ENCODE measurements at regions not wholly inside any gene's neighbourhood (a gene's known extent, or its start where the extent isn't known, plus 50 kb on each side); places are given as distances from the start of the nearest gene placed in this dataset.

DNA sequence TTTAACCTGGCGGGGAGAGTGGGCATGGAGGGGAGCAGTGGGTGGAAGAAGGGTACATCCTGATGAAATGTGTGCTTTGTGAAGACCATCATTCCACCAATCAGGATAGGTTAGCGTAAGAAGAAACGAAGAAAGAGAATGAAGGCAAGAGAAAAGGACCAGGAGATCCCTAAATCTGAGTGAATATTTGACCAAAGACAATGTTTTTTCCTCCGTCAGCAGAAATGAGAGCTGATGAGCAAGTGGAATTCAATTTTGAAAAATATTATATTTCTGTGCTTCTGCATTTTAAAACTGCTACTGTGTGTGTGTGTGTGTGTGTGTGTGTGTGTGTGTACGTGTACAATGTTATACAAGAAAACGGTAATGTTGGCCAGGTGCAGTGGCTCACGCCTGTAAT, 58.3 kb upstream of the NOCT start:
- Histone ChIP-seq H3K27me3 (ENCODE audit: control insufficient read depth in 2 of 2, insufficient read depth in 2 of 2, low read length in 2 of 2) (peaks cover 0 to 2% of the 10 kb centered on the region in 2 experiments), H3K4me3 (replicated peaks in 1 of 3; ENCODE audit: insufficient read depth in 1 of 3, low read depth in 1 of 3, low read length in 3 of 3) (no peak overlapping the region), H3K9ac (replicated peaks; ENCODE audit: extremely low read depth, insufficient read depth, low read length) (no peak overlapping the region), H4K20me1 (replicated peaks; ENCODE audit: control insufficient read depth, extremely low read depth, insufficient read depth, low read length) (no peaks in the 10 kb centered on the region), H3K9me3 (replicated peaks; ENCODE audit: control insufficient read depth, insufficient read depth, low read length) (no peaks in the 10 kb centered on the region), H3K36me3 (ENCODE audit: control insufficient read depth in 2 of 2, extremely low read depth in 1 of 2, insufficient read depth in 2 of 2, low read length in 2 of 2) (no peaks in the 10 kb centered on the region), H3K4me2 (ENCODE audit: insufficient read depth, low read length) (no peak overlapping the region), H3K27ac (ENCODE audit: insufficient read depth, low read depth, low read length) (no peak overlapping the region), H3K4me1 (ENCODE audit: control insufficient read depth, extremely low read depth, insufficient read depth, low read length) (peaks cover 3% of the 10 kb centered on the region), H2AFZ (ENCODE audit: low read depth, low read length) (no peak overlapping the region), H3K79me2 (ENCODE audit: control insufficient read depth, insufficient read depth, low read length) (no peaks in the 10 kb centered on the region), H3K9me1 (replicated peaks; ENCODE audit: control insufficient read depth, extremely low read depth, insufficient read depth, low read length) (no peaks in the 10 kb centered on the region)
- POLR2A ChIA-PET, result no interaction called here
- no peak for DNase-seq (ENCODE audit: low read depth, low spot score)
- no peak for FAIRE-seq
- CTCF ChIA-PET, result no interaction called here
- BruUV-seq (replicated peaks), result no TSS peak
- TF ChIP-seq, protein P1, sequence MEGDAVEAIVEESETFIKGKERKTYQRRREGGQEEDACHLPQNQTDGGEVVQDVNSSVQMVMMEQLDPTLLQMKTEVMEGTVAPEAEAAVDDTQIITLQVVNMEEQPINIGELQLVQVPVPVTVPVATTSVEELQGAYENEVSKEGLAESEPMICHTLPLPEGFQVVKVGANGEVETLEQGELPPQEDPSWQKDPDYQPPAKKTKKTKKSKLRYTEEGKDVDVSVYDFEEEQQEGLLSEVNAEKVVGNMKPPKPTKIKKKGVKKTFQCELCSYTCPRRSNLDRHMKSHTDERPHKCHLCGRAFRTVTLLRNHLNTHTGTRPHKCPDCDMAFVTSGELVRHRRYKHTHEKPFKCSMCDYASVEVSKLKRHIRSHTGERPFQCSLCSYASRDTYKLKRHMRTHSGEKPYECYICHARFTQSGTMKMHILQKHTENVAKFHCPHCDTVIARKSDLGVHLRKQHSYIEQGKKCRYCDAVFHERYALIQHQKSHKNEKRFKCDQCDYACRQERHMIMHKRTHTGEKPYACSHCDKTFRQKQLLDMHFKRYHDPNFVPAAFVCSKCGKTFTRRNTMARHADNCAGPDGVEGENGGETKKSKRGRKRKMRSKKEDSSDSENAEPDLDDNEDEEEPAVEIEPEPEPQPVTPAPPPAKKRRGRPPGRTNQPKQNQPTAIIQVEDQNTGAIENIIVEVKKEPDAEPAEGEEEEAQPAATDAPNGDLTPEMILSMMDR (IDR thresholded peaks at IDR 0.05; ENCODE audit: extremely low read depth in 1 of 2, insufficient read depth in 1 of 2, low read depth in 1 of 2, low read length in 2 of 2), result no peak
- TF ChIP-seq, protein P2, sequence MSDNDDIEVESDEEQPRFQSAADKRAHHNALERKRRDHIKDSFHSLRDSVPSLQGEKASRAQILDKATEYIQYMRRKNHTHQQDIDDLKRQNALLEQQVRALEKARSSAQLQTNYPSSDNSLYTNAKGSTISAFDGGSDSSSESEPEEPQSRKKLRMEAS (IDR thresholded peaks at IDR 0.05; ENCODE audit: insufficient read depth, insufficient read length), result no peak
- TF ChIP-seq MYC (IDR thresholded peaks at IDR 0.05; ENCODE audit: low read depth, low read length) (no peak), GATA2 (IDR thresholded peaks at IDR 0.05; ENCODE audit: insufficient read depth, insufficient read length, low read depth, low read length) (no peak), FOS (IDR thresholded peaks at IDR 0.05; ENCODE audit: borderline replicate concordance, insufficient read depth, low read length) (no peak), POLR2AphosphoS5 (IDR thresholded peaks at IDR 0.05; ENCODE audit: insufficient read depth, low read depth, low read length) (no peak), EZH2 (IDR thresholded peaks at IDR 0.05; ENCODE audit: borderline replicate concordance, low read depth, low read length, severe bottlenecking) (no peak), JUN (IDR thresholded peaks at IDR 0.05; ENCODE audit: borderline replicate concordance, insufficient read depth, insufficient read length, low read depth) (no peak), POLR2A (IDR thresholded peaks at IDR 0.05; ENCODE audit: low read depth, low read length) (no peak)
- intact Hi-C loops (cut with micrococcal nuclease) (no loop called here), dilution Hi-C loops (cut with MboI; ENCODE audit: extremely low pct_ligation_motif_present, low sequenced_read_pairs) (no loop called here)
